Umbilical cord (tissue), 1 donor: ENCODE measurements at regions not wholly inside any gene's neighbourhood (a gene's known extent, or its start where the extent isn't known, plus 50 kb on each side); places are given as distances from the start of the nearest gene placed in this dataset.
A peak's percentile ranks its signal among the peaks of the same experiment; 100 is the strongest.
"Not testable (repeated sequence)": the region's sequence is repeated elsewhere in the genome, so short reads cannot be mapped to it uniquely, and the experiment has no call there.

Source experiments
- DNase-seq: peaks from one replicate; pipeline ENCODE4 v3.0.0-alpha.2; 2015; ENCODE audit warnings: low spot score

- no peak for DNase-seq
Measured at GRCh38 chr22:26768952-26769351, 111.6 kb downstream of the MIAT start.

- no peak for DNase-seq
Measured at GRCh38 chr22:26769663-26770062, 112.3 kb downstream of the MIAT start.

GRCh38 chr22:26770624-26771023 is 113.2 kb downstream of the MIAT start:
- no peak for DNase-seq

DNA sequence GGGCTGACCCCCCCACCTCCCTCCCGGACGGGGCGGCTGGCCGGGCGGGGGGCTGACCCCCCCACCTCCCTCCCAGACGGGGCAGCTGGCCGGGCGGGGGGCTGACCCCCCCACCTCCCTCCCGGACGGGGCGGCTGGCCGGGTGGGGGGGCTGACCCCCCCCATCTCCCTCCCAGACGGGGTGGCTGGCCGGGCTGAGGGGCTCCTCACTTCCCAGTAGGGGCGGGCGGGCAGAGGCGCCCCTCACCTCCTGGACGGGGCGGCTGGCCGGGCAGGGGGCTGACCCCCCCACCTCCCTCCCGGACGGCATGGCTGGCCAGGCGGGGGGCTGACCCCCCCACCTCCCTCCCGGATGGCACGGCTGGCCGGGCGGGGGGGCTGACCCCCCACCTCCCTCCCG is 115.7 kb downstream of the MIAT start:
- DNase-seq, result not testable (repeated sequence)

- DNase-seq, result no peak
Measured at GRCh38 chr22:26775394-26775793, 118.0 kb downstream of the MIAT start.

- peak; percentile 66 for DNase-seq
Measured at GRCh38 chr22:26777156-26777801, 119.9 kb downstream of the MIAT start.

GRCh38 chr22:26778372-26778771 is 121.0 kb downstream of the MIAT start:
- no peak for DNase-seq

DNA sequence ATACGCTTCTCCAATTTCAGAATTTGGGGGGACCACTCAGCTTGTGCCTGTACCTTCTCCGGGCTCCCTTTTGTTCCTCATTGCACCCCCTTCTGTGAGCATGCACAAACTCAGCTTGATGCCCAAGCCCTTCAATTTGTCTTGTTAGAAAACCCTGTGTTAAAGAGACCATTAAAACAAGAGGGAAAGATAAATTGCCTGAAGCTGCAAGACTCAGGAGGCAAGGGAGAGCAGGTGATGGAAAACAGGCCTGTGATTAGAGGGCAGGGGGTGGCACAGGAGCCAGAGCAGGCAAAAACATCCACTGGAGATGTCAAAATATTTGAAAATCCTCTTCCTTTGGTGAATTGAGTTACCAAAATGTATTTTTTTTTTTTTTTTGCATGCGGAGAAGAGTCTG is 121.7 kb downstream of the MIAT start:
- DNase-seq, result peak; percentile 31

GRCh38 chr22:26779929-26780328 is 122.5 kb downstream of the MIAT start:
- DNase-seq, result no peak

DNA sequence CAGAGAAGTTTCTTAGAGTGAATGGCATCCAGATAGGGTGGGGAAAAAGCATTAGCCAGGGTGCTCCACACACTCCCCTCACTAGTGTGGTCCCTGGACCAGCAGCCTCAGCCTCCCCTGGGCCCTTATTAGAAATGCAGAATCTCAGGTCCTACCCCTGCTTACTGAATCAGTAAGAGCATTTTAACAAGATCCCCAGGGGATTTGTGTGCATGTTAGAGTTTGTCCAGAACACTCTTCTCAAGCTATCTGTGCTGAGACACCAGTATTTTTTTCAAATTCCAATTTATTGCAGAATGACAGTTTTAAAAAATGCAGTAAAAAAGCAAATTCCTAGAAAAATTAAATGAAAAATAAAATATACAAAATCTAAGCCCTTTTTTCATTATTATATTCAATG is 123.1 kb downstream of the MIAT start:
- DNase-seq, result peak; percentile 77

GRCh38 chr22:26781062-26781461 is 123.7 kb downstream of the MIAT start:
- no peak for DNase-seq

DNA sequence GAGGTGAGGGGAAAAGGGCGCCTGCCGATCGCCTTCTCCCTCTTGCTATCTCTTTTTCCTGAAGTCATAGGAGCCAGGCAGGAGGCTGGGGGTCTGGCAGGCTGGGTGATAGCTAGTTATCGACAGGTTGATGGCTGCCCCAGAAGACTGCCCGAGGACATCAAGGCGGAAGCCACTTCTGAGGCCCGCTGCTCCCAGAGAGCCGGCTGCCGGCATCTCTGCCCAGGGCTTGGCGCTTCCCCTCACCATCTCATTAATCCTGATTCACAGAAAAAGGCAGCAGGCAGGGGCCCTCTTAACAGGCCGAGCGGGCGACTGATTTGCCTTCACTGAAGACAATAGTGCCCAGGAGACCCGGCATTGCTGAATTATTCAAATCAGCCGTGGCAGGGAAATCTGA is 124.2 kb downstream of the MIAT start:
- DNase-seq, result no peak

GRCh38 chr22:26783885-26784284 is 126.5 kb downstream of the MIAT start:
- peak; percentile 23 for DNase-seq

- DNase-seq, result no peak
Measured at GRCh38 chr22:26784772-26785171, 127.4 kb downstream of the MIAT start.

DNA sequence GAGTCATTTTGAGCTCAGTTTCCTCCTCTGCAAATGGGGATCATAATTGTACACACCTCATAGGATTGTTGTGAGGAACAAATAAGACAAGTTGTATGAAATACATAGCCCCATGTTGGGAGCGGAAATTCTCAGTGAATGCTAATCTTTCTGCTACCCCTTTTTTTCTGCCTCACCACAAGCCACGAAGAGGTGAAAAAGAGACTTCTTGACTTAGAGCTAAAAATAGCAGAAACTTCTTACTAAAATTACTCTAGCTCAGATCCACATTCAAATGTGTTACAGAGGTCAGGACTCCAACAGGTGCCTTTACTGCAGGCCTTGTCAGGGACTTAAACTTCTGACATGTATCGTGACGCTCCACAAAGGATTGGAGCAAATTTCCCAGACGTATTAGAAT is 128.5 kb downstream of the MIAT start:
- DNase-seq, result no peak

DNA sequence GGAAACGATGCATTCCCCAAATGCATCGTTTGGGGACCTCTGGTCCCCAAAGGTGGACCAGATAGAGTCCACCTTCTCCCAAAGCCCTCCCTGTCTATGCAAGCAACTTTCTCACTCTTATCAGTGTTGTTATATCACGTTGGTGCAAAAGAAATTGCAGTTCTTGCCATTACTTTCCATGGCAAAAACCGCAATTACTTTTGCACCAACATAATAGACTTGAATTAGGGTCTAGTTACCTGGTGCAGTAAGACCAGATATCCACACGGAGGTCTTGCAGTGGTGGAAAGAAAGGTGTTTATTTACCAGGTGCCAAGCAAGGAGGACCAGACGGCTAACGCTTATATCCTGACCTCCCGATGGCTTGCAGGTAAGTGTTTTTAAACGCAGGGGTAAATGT is 129.0 kb downstream of the MIAT start:
- no peak for DNase-seq

GRCh38 chr22:26789951-26790350 is 132.6 kb downstream of the MIAT start:
- no peak for DNase-seq

GRCh38 chr22:26792522-26792921 is 135.1 kb downstream of the MIAT start:
- DNase-seq, result no peak

- DNase-seq, result no peak
Measured at GRCh38 chr22:26796785-26797184, 139.4 kb downstream of the MIAT start.

- DNase-seq, result no peak
Measured at GRCh38 chr22:26797910-26798309, 140.5 kb downstream of the MIAT start.

GRCh38 chr22:26798462-26799065 is 141.2 kb downstream of the MIAT start:
- DNase-seq, result no peak

DNA sequence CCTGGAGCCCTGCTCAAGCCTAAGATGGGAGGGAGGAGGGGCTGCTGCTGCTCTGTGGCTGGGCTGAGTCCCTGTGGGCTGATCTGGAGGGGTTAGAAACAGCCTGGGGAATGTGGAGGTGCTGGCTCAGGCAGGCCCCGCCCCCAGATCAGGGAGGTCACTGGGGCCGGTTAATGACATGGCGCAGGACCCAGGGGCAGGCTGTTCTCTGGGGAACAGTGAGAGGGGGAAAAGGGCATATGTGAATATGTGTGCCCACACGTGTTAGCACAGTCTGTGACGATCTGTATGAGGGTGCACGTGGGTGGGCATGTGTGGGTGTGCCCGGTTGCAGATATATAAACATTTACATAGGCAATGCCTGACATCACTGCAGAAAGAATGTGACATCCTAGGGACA is 143.5 kb downstream of the MIAT start:
- DNase-seq, result peak; percentile 21

GRCh38 chr22:26801449-26801848 is 144.1 kb downstream of the MIAT start:
- no peak for DNase-seq

GRCh38 chr22:26804315-26804714 is 146.9 kb downstream of the MIAT start:
- no peak for DNase-seq
